Spleen (tissue), 11 donors: ENCODE measurements at regions not wholly inside any gene's neighbourhood (a gene's known extent, or its start where the extent isn't known, plus 50 kb on each side); places are given as distances from the start of the nearest gene placed in this dataset.

Experiments
- DNase-seq: peaks from one replicate; pipeline ENCODE4 v3.0.0-alpha.2; 2020
- H3K27ac ChIP-seq, 8 donors: fragments of 200-600 bp; sonication (generic) in 7 of 8; 1 replicate in 4 of 8; 2 replicates in 4 of 8; pipeline versions ENCODE4 v1.5.0 to v1.8.0; 2016 to 2021; ENCODE audit warnings: inconsistent platforms in 4 of 8, mild to moderate bottlenecking in 4 of 8, moderate library complexity in 1 of 8
- H3K27me3 ChIP-seq, 7 donors: fragments of 200-600 bp; sonication (generic) in 6 of 7; replicated peaks in 1 of 7; 1 replicate in 4 of 7; 2 replicates in 3 of 7; pipeline versions ENCODE4 v1.5.0 to v1.8.0; 2016 to 2021; ENCODE audit warnings: inconsistent platforms in 3 of 7, mild to moderate bottlenecking in 1 of 7
- H3K36me3 ChIP-seq, 6 donors: fragments of 200-600 bp; sonication (generic) in 5 of 6; 1 replicate in 4 of 6; 2 replicates in 2 of 6; pipeline versions ENCODE4 v1.5.0 to v1.8.0; 2016 to 2021; ENCODE audit warnings: inconsistent platforms in 2 of 6
- H3K4me1 ChIP-seq, 6 donors: fragments of 200-600 bp; sonication (generic) in 5 of 6; 1 replicate in 3 of 6; 2 replicates in 3 of 6; pipeline versions ENCODE4 v1.5.0 to v1.8.0; 2016 to 2021; ENCODE audit warnings: inconsistent platforms in 3 of 6
- H3K4me3 ChIP-seq, 8 donors: fragments of 200-600 bp; sonication (generic) in 7 of 8; 1 replicate in 4 of 8; 2 replicates in 4 of 8; pipeline versions ENCODE4 v1.5.0 to v1.8.0; 2016 to 2021; ENCODE audit warnings: inconsistent platforms in 4 of 8, mild to moderate bottlenecking in 4 of 8, moderate library complexity in 2 of 8
- H3K9me3 ChIP-seq, 8 donors: fragments of 200-600 bp; sonication (generic) in 7 of 8; 1 replicate in 4 of 8; 2 replicates in 4 of 8; pipeline versions ENCODE4 v1.5.0 to v1.8.0; 2016 to 2021; ENCODE audit warnings: inconsistent platforms in 4 of 8
- POLR2A ChIP-seq, 3 donors: fragments of 450-650 bp; IDR thresholded peaks; one replicate each; pipeline ENCODE4 v1.5.1; 2017; ENCODE audit warnings: antibody characterized with exemption in 3 of 3, mild to moderate bottlenecking in 1 of 3
- POLR2AphosphoS5 ChIP-seq, 3 donors: sonication (generic); formaldehyde crosslinking; IDR thresholded peaks; one replicate each; pipeline ENCODE4 v1.5.1; 2017; ENCODE audit warnings: antibody characterized with exemption in 3 of 3
- WGBS, 5 donors: extraction: QIAGEN DNeasy Blood & Tissue Kit in 3 of 5; methylation state at CpG; one replicate each; pipeline versions ENCODE4 v1.1.5 to v1.1.7; 2013 to 2018; 5-methylcytosine and 5-hydroxymethylcytosine counted together
- intact Hi-C: fragments of 100-400 bp; cut with DNase I; formaldehyde crosslinking; loops from one replicate; pipeline ENCODE4 v1.15.0; 2023; ENCODE audit warnings: low total_unique reads
- TF ChIP-seq, protein P1 (sequence below), 11 experiments: fragments of 200-600 bp in 7 of 11; fragments of 450-650 bp in 4 of 11; sonication (generic) in 4 of 11; IDR thresholded peaks in 8 of 11; conservative IDR thresholded peaks in 3 of 11; 1 replicate in 7 of 11; 2 replicates in 4 of 11; pipeline versions ENCODE4 v1.4.0 to v1.8.0; 2016 to 2021; ENCODE audit warnings: antibody characterized with exemption in 11 of 11, inconsistent platforms in 4 of 11, mild to moderate bottlenecking in 1 of 11
- donor health status: healthy with polysubstance abuse.
- donor health status: DM: no; HTN: no; CAD: no; lungs with moderate emphysema.
- donor health status: DM: no; HTN: no; CAD: no.
- donor health status: Bipolar disorder and iron deficiency.
- donor health status: healthy.
- donor health status: DM: no; HTN: no; CAD: no.
- donor health status: DM: yes; HTN: yes; CAD: no.

DNA sequence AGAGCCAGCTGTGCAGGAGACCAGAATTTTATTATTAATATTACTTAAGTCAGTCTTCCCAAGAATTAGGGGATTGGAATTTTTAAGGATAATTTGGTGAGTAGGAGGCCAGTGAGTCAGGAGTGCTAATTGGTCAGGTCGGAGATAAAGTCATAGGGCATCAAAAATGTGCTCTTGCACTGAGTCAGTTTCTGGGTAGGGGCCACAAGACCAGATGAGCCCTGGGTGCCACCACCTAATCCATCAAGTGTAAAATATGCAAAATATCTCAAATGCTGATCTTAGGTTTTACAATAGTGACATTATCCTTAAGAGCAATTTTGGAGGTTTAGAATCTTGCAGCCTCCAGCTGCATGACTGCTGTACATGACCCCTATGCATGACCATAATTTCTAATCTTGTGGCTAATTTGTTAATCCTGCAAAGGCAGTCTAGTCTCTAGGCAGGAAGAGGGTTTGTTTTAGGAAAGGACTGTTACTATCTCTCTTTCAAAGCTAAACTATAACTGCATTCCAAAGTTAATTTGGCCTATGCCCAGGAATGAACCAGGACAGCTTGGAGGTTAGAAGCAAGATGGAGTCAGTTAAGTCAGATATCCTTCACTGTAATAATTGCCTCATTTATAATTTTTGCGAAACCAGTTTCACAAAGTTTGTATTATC is 215.9 kb downstream of the RNF152 start:
- Histone ChIP-seq H3K4me1 (no peaks in the 10 kb centered on the region), H3K36me3 (no peaks in the 10 kb centered on the region), H3K9me3 (peaks cover 0 to 37% (median 22%) of the 10 kb centered on the region in 8 donors), H3K27me3 (peaks cover 0 to 4% (median 0%) of the 10 kb centered on the region in 7 donors), H3K27ac (no peak overlapping the region), H3K4me3 (no peak overlapping the region)
- WGBS, 5 donors, result 76 to 89% (median 83%) methylated on average over 2 of the region's 2 CpGs
- DNase-seq, result no peak
- intact Hi-C loops, result no loop called here
- TF ChIP-seq, protein P1, sequence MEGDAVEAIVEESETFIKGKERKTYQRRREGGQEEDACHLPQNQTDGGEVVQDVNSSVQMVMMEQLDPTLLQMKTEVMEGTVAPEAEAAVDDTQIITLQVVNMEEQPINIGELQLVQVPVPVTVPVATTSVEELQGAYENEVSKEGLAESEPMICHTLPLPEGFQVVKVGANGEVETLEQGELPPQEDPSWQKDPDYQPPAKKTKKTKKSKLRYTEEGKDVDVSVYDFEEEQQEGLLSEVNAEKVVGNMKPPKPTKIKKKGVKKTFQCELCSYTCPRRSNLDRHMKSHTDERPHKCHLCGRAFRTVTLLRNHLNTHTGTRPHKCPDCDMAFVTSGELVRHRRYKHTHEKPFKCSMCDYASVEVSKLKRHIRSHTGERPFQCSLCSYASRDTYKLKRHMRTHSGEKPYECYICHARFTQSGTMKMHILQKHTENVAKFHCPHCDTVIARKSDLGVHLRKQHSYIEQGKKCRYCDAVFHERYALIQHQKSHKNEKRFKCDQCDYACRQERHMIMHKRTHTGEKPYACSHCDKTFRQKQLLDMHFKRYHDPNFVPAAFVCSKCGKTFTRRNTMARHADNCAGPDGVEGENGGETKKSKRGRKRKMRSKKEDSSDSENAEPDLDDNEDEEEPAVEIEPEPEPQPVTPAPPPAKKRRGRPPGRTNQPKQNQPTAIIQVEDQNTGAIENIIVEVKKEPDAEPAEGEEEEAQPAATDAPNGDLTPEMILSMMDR (IDR thresholded peaks at IDR 0.05 in 8 of 11, conservative IDR thresholded peaks at IDR 0.05 in 3 of 11), result no peak
- TF ChIP-seq POLR2A (IDR thresholded peaks at IDR 0.05) (no peak), POLR2AphosphoS5 (IDR thresholded peaks at IDR 0.05) (no peak)

DNA sequence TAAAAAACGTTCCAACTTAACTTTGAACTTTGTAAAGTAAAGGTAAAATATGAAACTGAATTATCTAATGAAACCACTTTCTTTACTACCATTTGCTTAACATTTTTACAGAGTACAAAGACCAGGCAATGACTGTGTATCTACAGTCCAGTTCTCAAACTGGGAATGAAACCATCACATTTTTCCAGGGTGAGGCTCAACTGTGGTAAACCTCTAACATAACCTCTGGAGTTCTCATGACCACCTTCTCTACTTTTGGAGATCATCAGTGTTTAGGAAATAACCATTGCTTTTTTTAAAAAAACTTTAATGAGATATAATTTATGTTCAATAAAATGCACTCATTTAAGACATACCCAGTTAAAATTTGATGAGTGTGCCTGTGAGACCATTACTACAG is 223.5 kb downstream of the RNF152 start:
- 55 to 80% (median 68%) methylated on average over 1 of the region's 1 CpG for WGBS, 5 donors
- intact Hi-C loops, result no loop called here

DNA sequence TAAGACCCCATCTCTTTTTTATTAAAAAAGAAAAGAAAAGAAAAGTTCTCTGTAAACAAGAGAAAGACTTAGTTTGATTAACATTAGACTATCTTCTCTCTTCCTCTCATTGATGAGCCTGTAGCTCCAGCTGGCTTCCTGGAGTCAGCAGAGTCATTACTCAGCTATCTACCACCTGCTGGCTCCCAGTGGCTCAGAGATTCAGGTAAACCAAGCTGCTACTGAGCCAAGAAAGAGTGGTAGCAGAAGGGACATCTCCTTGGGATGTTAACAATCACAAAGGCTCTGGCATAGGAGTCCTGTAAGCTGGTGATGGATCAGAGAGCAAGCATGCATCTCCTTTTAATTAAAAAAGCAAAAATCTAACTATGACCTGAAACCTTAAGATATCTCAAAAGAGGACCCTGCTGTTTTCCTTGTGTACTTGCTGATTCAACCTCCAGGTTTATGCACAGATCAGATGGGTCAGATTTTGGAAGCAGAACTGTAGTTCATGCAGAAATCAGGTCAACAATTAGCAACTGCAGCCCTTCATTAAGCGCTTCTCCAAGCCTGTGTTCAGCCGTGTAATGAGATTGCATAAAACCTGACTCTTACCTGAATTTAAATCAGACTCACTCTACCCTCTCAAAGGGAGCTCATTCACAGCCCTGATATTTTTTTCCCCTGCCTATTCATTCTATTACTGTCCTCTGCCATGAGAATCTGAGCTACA is 225.8 kb downstream of the RNF152 start:
- Histone ChIP-seq H3K27ac (no peak overlapping the region), H3K4me3 (no peak overlapping the region), H3K36me3 (no peaks in the 10 kb centered on the region), H3K4me1 (no peaks in the 10 kb centered on the region), H3K27me3 (no peaks in the 10 kb centered on the region), H3K9me3 (peaks cover 0 to 4% (median 0%) of the 10 kb centered on the region in 8 donors)
- intact Hi-C loops, result no loop called here
- 92 to 98% (median 92%) methylated on average over 2 of the region's 2 CpGs for WGBS, 5 donors
- no peak for TF ChIP-seq POLR2A (IDR thresholded peaks at IDR 0.05)
- no peak for TF ChIP-seq POLR2AphosphoS5 (IDR thresholded peaks at IDR 0.05)
- TF ChIP-seq, protein P1 (IDR thresholded peaks at IDR 0.05 in 8 of 11, conservative IDR thresholded peaks at IDR 0.05 in 3 of 11), result no peak
- DNase-seq, result no peak

More for the DNA sequence above, 223.5 kb downstream of the RNF152 start:
- no peak overlapping the region for H3K4me3 ChIP-seq
- H3K4me1 ChIP-seq, result no peaks in the 10 kb centered on the region
- TF ChIP-seq, protein P1 (IDR thresholded peaks at IDR 0.05 in 8 of 11, conservative IDR thresholded peaks at IDR 0.05 in 3 of 11), result no peak
- TF ChIP-seq POLR2A (IDR thresholded peaks at IDR 0.05) (no peak), POLR2AphosphoS5 (IDR thresholded peaks at IDR 0.05) (no peak)
- peaks cover 0 to 4% (median 0%) of the 10 kb centered on the region in 7 donors for H3K27me3 ChIP-seq
- no peaks in the 10 kb centered on the region for H3K36me3 ChIP-seq
- H3K27ac ChIP-seq, result no peak overlapping the region
- no peaks in the 10 kb centered on the region for H3K9me3 ChIP-seq
- DNase-seq, result no peak

DNA sequence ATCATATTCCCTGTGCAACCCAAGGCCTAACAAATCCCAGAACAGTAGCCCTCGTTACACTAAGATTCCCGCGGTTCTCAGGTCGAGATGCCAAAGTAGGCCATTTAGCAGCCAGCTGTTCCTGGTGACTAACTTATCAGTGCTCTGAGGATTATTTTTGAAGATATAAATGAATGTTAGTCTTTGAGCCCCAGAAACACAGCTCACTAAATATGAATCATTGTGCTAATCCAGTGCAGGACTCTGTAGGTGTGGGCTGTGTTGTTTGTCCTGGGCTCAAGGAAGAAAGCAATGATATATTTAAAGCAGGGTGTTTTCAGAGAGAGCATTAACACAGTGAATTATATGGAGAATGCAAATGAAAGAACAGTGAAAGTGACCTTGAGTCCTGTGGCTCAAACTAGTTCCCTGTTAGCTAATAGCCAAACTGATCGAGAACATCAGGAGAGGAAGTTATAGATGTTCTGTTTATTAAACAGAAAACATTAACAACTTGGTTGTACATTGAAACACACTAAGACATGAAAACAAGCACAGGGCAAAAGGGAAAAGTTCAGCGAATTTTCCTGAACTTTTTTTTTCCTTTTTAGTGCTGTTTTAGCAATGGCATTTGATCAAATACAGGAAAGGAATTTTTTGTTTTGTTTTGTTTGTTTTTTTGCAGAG is 228.3 kb downstream of the RNF152 start:
- H3K9me3 ChIP-seq, result peaks cover 0 to 8% (median 0%) of the 10 kb centered on the region in 8 donors
- H3K36me3 ChIP-seq, result no peaks in the 10 kb centered on the region
- peaks cover 0 to 6% (median 0%) of the 10 kb centered on the region in 7 donors for H3K27me3 ChIP-seq
- intact Hi-C loops, result no loop called here
- no peak for DNase-seq
- no peaks in the 10 kb centered on the region for H3K4me1 ChIP-seq
- WGBS, 5 donors, result 86 to 92% (median 90%) methylated on average over 6 of the region's 6 CpGs
- TF ChIP-seq, protein P1 (IDR thresholded peaks at IDR 0.05 in 8 of 11, conservative IDR thresholded peaks at IDR 0.05 in 3 of 11), result no peak
- TF ChIP-seq POLR2AphosphoS5 (IDR thresholded peaks at IDR 0.05) (no peak), POLR2A (IDR thresholded peaks at IDR 0.05) (no peak)
- H3K27ac ChIP-seq, result no peak overlapping the region
- no peak overlapping the region for H3K4me3 ChIP-seq
